Suprapubic skin (tissue), 4 donors: ENCODE measurements at regions not wholly inside any gene's neighbourhood (a gene's known extent, or its start where the extent isn't known, plus 50 kb on each side); places are given as distances from the start of the nearest gene placed in this dataset.

Source experiments
- DNase-seq, 2 donors: peaks; one replicate each; pipeline ENCODE4 v3.0.0-alpha.2; 2019; ENCODE audit warnings: low spot score in 2 of 2
- H3K27ac ChIP-seq: fragments of 200-600 bp; sonication (generic); one replicate; pipeline ENCODE4 v1.5.1; 2019
- H3K27me3 ChIP-seq: fragments of 200-600 bp; sonication (generic); one replicate; pipeline ENCODE4 v1.5.1; 2019
- H3K36me3 ChIP-seq: fragments of 200-600 bp; sonication (generic); one replicate; pipeline ENCODE4 v1.5.1; 2019
- H3K4me1 ChIP-seq: fragments of 200-600 bp; sonication (generic); one replicate; pipeline ENCODE4 v1.5.1; 2019
- H3K4me3 ChIP-seq: fragments of 200-600 bp; sonication (generic); one replicate; pipeline ENCODE4 v1.5.1; 2019; ENCODE audit warnings: mild to moderate bottlenecking
- H3K9me3 ChIP-seq: fragments of 200-600 bp; sonication (generic); one replicate; pipeline ENCODE4 v1.5.1; 2019
- EP300 ChIP-seq: sonication (generic); formaldehyde crosslinking; IDR thresholded peaks from one replicate; pipeline ENCODE4 v1.6.1; 2017; ENCODE audit warnings: antibody characterized with exemption
- POLR2A ChIP-seq, 2 donors: fragments of 450-650 bp; IDR thresholded peaks; one replicate each; pipeline ENCODE4 v1.6.1; 2017; ENCODE audit warnings: antibody characterized with exemption in 2 of 2, mild to moderate bottlenecking in 2 of 2, moderate library complexity in 2 of 2
- POLR2AphosphoS5 ChIP-seq, 3 donors: sonication (generic); formaldehyde crosslinking; IDR thresholded peaks; one replicate each; pipeline ENCODE4 v1.6.1; 2017; ENCODE audit warnings: antibody characterized with exemption in 3 of 3
- WGBS: methylation state at CpG from one replicate; pipeline ENCODE4 v1.1.5; 2018; 5-methylcytosine and 5-hydroxymethylcytosine counted together
- TF ChIP-seq, protein P1 (sequence below), 2 donors: fragments of 200-600 bp in 1 of 2; fragments of 450-650 bp in 1 of 2; sonication (generic) in 1 of 2; IDR thresholded peaks; one replicate each; pipeline ENCODE4 v1.5.1; 2016 to 2019; ENCODE audit warnings: antibody characterized with exemption in 2 of 2, mild to moderate bottlenecking in 1 of 2, moderate library complexity in 1 of 2

DNA sequence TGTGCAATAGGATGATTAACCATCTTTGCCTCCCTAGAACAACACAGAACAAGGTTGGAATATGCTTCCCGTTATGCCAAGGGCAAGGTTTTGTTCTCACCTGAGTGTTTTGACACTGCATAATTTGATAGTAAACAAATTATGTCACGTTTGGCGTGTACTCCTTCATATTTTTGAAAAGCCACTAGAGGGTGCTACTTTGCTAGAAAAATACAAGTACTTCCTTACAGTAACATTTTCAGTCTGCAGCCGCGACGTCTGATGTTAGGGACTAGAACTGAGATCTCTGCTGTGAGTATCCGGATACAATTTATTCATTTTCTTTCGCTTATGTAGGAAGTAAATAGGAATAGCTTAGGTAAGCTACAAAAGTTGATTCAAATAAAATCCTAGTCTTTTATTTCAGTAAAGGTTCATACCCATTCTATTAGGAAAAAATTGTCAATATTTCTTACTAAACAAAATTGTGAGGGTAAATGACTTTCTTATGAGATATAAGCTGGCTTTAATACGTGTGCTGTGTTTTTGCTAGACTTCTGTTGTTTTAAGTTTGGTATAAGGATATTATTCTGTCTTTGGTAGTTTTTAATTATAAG is 181.1 kb upstream of the WDFY3 start:
- Histone ChIP-seq H3K4me1 (peaks cover 7% of the 10 kb centered on the region), H3K27ac (no peak overlapping the region), H3K4me3 (no peak overlapping the region), H3K27me3 (no peaks in the 10 kb centered on the region), H3K36me3 (no peaks in the 10 kb centered on the region), H3K9me3 (no peaks in the 10 kb centered on the region)
- no peak for TF ChIP-seq EP300
- TF ChIP-seq, protein P1, sequence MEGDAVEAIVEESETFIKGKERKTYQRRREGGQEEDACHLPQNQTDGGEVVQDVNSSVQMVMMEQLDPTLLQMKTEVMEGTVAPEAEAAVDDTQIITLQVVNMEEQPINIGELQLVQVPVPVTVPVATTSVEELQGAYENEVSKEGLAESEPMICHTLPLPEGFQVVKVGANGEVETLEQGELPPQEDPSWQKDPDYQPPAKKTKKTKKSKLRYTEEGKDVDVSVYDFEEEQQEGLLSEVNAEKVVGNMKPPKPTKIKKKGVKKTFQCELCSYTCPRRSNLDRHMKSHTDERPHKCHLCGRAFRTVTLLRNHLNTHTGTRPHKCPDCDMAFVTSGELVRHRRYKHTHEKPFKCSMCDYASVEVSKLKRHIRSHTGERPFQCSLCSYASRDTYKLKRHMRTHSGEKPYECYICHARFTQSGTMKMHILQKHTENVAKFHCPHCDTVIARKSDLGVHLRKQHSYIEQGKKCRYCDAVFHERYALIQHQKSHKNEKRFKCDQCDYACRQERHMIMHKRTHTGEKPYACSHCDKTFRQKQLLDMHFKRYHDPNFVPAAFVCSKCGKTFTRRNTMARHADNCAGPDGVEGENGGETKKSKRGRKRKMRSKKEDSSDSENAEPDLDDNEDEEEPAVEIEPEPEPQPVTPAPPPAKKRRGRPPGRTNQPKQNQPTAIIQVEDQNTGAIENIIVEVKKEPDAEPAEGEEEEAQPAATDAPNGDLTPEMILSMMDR (IDR thresholded peaks at IDR 0.05) = peak; percentile 48 to 51
- DNase-seq = no peak
- 6% methylated on average over 9 of the region's 9 CpGs for WGBS

DNA sequence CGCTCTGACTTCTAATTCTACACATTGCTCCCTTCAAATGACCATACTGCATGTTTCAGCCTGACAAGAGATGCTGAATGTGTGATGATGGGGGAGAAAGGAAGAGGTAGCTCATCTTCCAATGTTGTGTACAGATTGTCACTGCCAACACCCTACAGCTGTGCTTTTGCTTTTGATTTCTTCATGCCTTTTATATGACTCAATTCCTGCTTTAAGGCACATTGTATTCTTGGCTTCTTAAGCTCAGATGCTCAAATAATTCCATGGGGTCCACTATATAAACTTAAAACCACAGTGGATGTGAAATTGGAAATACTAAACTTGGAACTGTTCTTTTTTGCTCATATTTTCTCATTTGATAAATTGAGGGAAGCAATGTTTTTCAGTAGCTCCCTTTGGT is 183.2 kb upstream of the WDFY3 start:
- H3K9me3 ChIP-seq = no peaks in the 10 kb centered on the region
- H3K36me3 ChIP-seq = no peaks in the 10 kb centered on the region
- no peak overlapping the region for H3K4me3 ChIP-seq
- peaks cover 11% of the 10 kb centered on the region for H3K4me1 ChIP-seq
- no peak for DNase-seq
- no peaks in the 10 kb centered on the region for H3K27me3 ChIP-seq
- 98% methylated on average over 1 of the region's 1 CpG for WGBS
- H3K27ac ChIP-seq = no peak overlapping the region
- no peak for TF ChIP-seq EP300
- TF ChIP-seq POLR2AphosphoS5 (IDR thresholded peaks at IDR 0.05) = no peak
- TF ChIP-seq POLR2A (IDR thresholded peaks at IDR 0.05) = no peak
- TF ChIP-seq, protein P1 (IDR thresholded peaks at IDR 0.05) = no peak

DNA sequence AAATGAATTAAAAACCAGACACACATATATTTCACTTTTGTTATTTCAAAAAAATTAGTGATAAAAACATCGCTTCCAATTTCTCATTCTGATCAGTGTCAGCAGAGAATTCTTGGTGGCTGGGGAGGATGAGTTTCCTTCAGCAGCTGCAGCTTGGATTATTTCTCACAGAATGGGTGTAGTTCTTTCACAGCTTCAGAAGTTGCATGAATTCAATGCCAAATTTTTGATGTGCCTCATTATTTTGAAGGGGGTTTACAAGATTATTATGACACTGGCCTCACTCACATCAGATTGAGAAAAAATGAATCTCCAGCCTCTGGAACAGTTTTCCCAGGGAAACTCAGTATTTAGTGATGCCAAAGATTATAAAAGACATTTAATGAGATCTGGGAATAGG is 184.9 kb upstream of the WDFY3 start:
- TF ChIP-seq POLR2A (IDR thresholded peaks at IDR 0.05) = no peak
- no peak for TF ChIP-seq POLR2AphosphoS5 (IDR thresholded peaks at IDR 0.05)
- H3K4me3 ChIP-seq = no peak overlapping the region
- no peak overlapping the region for H3K27ac ChIP-seq
- no peaks in the 10 kb centered on the region for H3K36me3 ChIP-seq
- no peaks in the 10 kb centered on the region for H3K9me3 ChIP-seq
- 57% methylated on average over 1 of the region's 1 CpG for WGBS
- H3K4me1 ChIP-seq = peaks cover 11% of the 10 kb centered on the region
- no peak for DNase-seq
- H3K27me3 ChIP-seq = no peaks in the 10 kb centered on the region

DNA sequence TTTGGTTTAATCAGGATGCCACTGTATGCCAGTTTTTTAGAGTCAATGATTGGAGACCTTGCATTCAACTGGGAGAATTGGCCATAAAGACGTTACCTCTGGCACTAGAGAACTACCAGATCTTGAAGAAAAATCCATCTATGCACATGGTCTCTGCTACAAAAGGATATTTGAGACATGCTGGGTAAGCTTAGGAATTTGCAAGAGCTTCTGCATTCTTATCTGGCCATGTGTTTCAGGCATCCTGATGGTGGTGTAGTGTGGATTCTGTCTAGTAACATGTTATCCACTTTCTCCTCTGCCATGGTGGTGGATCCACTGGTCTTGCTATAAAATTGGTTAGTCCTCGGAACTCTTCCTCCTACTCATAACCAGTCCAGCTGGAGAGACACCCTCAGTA is 185.3 kb upstream of the WDFY3 start:
- no peak for DNase-seq
- WGBS = 73% methylated on average over 2 of the region's 2 CpGs
- no peaks in the 10 kb centered on the region for H3K27me3 ChIP-seq
- no peak overlapping the region for H3K27ac ChIP-seq
- no peak overlapping the region for H3K4me3 ChIP-seq
- H3K4me1 ChIP-seq = peaks cover 11% of the 10 kb centered on the region
- H3K36me3 ChIP-seq = no peaks in the 10 kb centered on the region
- H3K9me3 ChIP-seq = no peaks in the 10 kb centered on the region
- TF ChIP-seq POLR2AphosphoS5 (IDR thresholded peaks at IDR 0.05) (no peak), EP300 (no peak), POLR2A (IDR thresholded peaks at IDR 0.05) (no peak)
- TF ChIP-seq, protein P1 (IDR thresholded peaks at IDR 0.05) = no peak

DNA sequence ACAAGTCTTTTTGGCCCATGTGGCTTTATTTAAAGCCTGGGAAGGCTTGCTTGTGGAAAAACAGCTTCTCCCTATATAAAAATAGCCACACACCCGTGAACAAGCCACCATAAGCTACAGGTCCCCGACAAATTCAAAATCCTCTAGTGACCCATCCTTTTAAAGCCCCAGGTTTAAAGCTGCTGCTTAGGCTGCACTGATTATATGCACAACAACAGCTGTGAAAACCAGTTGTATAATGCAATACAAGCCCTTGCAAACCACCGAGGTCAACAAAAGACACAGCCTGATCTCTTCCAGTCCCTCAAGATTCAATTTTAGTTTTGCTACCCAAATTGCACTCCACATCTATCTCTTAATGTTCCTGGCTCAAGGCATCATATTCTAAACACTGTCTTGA is 186.0 kb upstream of the WDFY3 start:
- no peaks in the 10 kb centered on the region for H3K27me3 ChIP-seq
- no peak for DNase-seq
- no peaks in the 10 kb centered on the region for H3K36me3 ChIP-seq
- 90% methylated on average over 3 of the region's 3 CpGs for WGBS
- no peaks in the 10 kb centered on the region for H3K9me3 ChIP-seq
- no peak overlapping the region for H3K4me3 ChIP-seq
- no peak for TF ChIP-seq POLR2A (IDR thresholded peaks at IDR 0.05)
- TF ChIP-seq, protein P1 (IDR thresholded peaks at IDR 0.05) = no peak
- TF ChIP-seq POLR2AphosphoS5 (IDR thresholded peaks at IDR 0.05) = no peak
- no peak for TF ChIP-seq EP300
- no peak overlapping the region for H3K27ac ChIP-seq
- H3K4me1 ChIP-seq = peaks cover 7% of the 10 kb centered on the region

DNA sequence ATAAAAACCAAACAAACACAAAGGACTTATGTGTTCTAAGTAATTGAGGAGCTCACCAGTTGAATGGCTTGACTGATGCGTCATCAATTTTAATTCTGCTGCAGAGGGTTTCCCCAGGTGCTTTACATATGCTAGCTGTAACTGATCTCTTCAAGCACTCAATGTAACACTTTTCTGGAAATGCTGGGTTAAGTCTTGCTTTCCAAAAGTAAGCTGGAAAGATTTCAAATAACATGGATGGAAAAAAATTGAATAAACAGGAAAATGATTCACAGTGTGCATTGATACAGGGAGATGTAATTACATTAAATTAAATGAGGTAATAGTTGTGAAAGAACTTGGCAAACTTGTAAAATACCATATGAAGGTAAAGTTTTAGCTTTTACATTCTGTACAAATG is 186.7 kb upstream of the WDFY3 start:
- WGBS = 64% methylated on average over 1 of the region's 1 CpG
- Histone ChIP-seq H3K27ac (no peak overlapping the region), H3K9me3 (no peaks in the 10 kb centered on the region), H3K27me3 (no peaks in the 10 kb centered on the region), H3K4me3 (no peak overlapping the region), H3K4me1 (peaks cover 4% of the 10 kb centered on the region), H3K36me3 (no peaks in the 10 kb centered on the region)
- DNase-seq = no peak
- TF ChIP-seq POLR2AphosphoS5 (IDR thresholded peaks at IDR 0.05) = no peak
- TF ChIP-seq POLR2A (IDR thresholded peaks at IDR 0.05) = no peak
- TF ChIP-seq, protein P1 (IDR thresholded peaks at IDR 0.05) = no peak
- no peak for TF ChIP-seq EP300
